Esophagus squamous epithelium (tissue), 5 donors: ENCODE measurements at regions not wholly inside any gene's neighbourhood (a gene's known extent, or its start where the extent isn't known, plus 50 kb on each side); places are given as distances from the start of the nearest gene placed in this dataset.

Source experiments
- DNase-seq: peaks from one replicate; lab custom pipeline; 2025; lab: John Stamatoyannopoulos, UW
- H3K27ac ChIP-seq, 4 donors: fragments of 200-600 bp; sonication (generic); one replicate each; pipeline ENCODE4 v1.5.1; 2016 to 2019; ENCODE audit warnings: mild to moderate bottlenecking in 1 of 4
- H3K27me3 ChIP-seq, 4 donors: fragments of 200-600 bp; sonication (generic); 1 replicate in 3 of 4; 2 replicates in 1 of 4; pipeline versions ENCODE4 v1.5.1 to v1.6.0; 2017 to 2021; ENCODE audit warnings: antibody characterized with exemption in 1 of 4
- H3K36me3 ChIP-seq, 3 donors: fragments of 200-600 bp; sonication (generic); one replicate each; pipeline ENCODE4 v1.5.1; 2016 to 2019
- H3K4me1 ChIP-seq, 3 donors: fragments of 200-600 bp; sonication (generic); one replicate each; pipeline ENCODE4 v1.5.1; 2017 to 2019
- H3K4me3 ChIP-seq, 4 donors: fragments of 200-600 bp; sonication (generic); 1 replicate in 3 of 4; 2 replicates in 1 of 4; pipeline ENCODE4 v1.5.1; 2016 to 2019; ENCODE audit warnings: mild to moderate bottlenecking in 2 of 4, moderate library complexity in 1 of 4
- H3K9me3 ChIP-seq, 3 donors: fragments of 200-600 bp; sonication (generic); one replicate each; pipeline ENCODE4 v1.5.1; 2016 to 2019
- CTCF ChIP-seq, 6 experiments: fragments of 450-650 bp in 4 of 6; fragments of 200-600 bp in 2 of 6; sonication (generic) in 2 of 6; IDR thresholded peaks; one replicate each; pipeline ENCODE4 v1.5.1; 2016 to 2019; ENCODE audit warnings: antibody characterized with exemption in 6 of 6, mild to moderate bottlenecking in 4 of 6, moderate library complexity in 4 of 6
- POLR2A ChIP-seq, 4 donors: fragments of 450-650 bp; IDR thresholded peaks; one replicate each; pipeline ENCODE4 v1.6.1; 2017; ENCODE audit warnings: antibody characterized with exemption in 4 of 4, mild to moderate bottlenecking in 4 of 4, moderate library complexity in 3 of 4
- WGBS, 2 donors: methylation state at CpG; one replicate each; pipeline ENCODE4 v1.1.5; 2018; 5-methylcytosine and 5-hydroxymethylcytosine counted together
- intact Hi-C: fragments of 100-400 bp; cut with DNase I; formaldehyde crosslinking; loops from one replicate; pipeline ENCODE4 v1.15.0; 2022
- donor health status: DM: yes; HTN: yes; CAD: no.

GRCh38 chr12:84341467-84342193 is 571.0 kb downstream of the SLC6A15 start:
- DNase-seq, result no peak
- Histone ChIP-seq H3K27me3 (no peaks in the 10 kb centered on the region), H3K36me3 (no peaks in the 10 kb centered on the region), H3K27ac (no peak overlapping the region), H3K4me1 (no peaks in the 10 kb centered on the region), H3K9me3 (no peaks in the 10 kb centered on the region), H3K4me3 (no peak overlapping the region)
- intact Hi-C loops, result no loop called here
- WGBS, 2 donors, result 71 to 75% methylated on average over 1 of the region's 1 CpG
- no peak for TF ChIP-seq CTCF (IDR thresholded peaks at IDR 0.05)

GRCh38 chr12:84336231-84336630 is 576.4 kb downstream of the SLC6A15 start:
- Histone ChIP-seq H3K9me3 (no peaks in the 10 kb centered on the region), H3K27ac (no peak overlapping the region), H3K4me1 (no peaks in the 10 kb centered on the region), H3K36me3 (no peaks in the 10 kb centered on the region), H3K4me3 (no peak overlapping the region), H3K27me3 (no peaks in the 10 kb centered on the region)
- 60 to 67% methylated on average over 1 of the region's 1 CpG for WGBS, 2 donors
- intact Hi-C loops, result no loop called here
- DNase-seq, result no peak
- TF ChIP-seq POLR2A (IDR thresholded peaks at IDR 0.05) (no peak), CTCF (IDR thresholded peaks at IDR 0.05) (no peak)

- intact Hi-C loops, result no loop called here
- no peak overlapping the region for H3K4me3 ChIP-seq
- H3K9me3 ChIP-seq, result no peaks in the 10 kb centered on the region
- TF ChIP-seq CTCF (IDR thresholded peaks at IDR 0.05) (no peak), POLR2A (IDR thresholded peaks at IDR 0.05) (no peak)
- no peaks in the 10 kb centered on the region for H3K36me3 ChIP-seq
- no peak for DNase-seq
- WGBS, 2 donors, result 74 to 78% methylated on average over 2 of the region's 2 CpGs
- no peak overlapping the region for H3K27ac ChIP-seq
- H3K4me1 ChIP-seq, result no peaks in the 10 kb centered on the region
- no peaks in the 10 kb centered on the region for H3K27me3 ChIP-seq
These were observed 582.7 kb downstream of the SLC6A15 start for GRCh38 chr12:84329938-84330337.

- H3K36me3 ChIP-seq, result no peaks in the 10 kb centered on the region
- DNase-seq, result no peak
- intact Hi-C loops, result no loop called here
- TF ChIP-seq POLR2A (IDR thresholded peaks at IDR 0.05) (no peak), CTCF (IDR thresholded peaks at IDR 0.05) (no peak)
- no peak overlapping the region for H3K27ac ChIP-seq
- H3K4me1 ChIP-seq, result no peaks in the 10 kb centered on the region
- no peaks in the 10 kb centered on the region for H3K9me3 ChIP-seq
- H3K27me3 ChIP-seq, result no peaks in the 10 kb centered on the region
- WGBS, 2 donors, result 13 to 28% methylated on average over 1 of the region's 1 CpG
- no peak overlapping the region for H3K4me3 ChIP-seq
These were observed 596.7 kb downstream of the SLC6A15 start for GRCh38 chr12:84315926-84316325.

GRCh38 chr12:84313323-84313675 is 599.3 kb downstream of the SLC6A15 start:
- no peak for DNase-seq
- TF ChIP-seq CTCF (IDR thresholded peaks at IDR 0.05), result no peak
- intact Hi-C loops, result no loop called here

More at GRCh38 chr12:84313323-84313675, 599.3 kb downstream of the SLC6A15 start:
- no peaks in the 10 kb centered on the region for H3K36me3 ChIP-seq
- no peaks in the 10 kb centered on the region for H3K4me1 ChIP-seq
- H3K9me3 ChIP-seq, result no peaks in the 10 kb centered on the region
- H3K4me3 ChIP-seq, result no peak overlapping the region
- H3K27me3 ChIP-seq, result no peaks in the 10 kb centered on the region
- no peak overlapping the region for H3K27ac ChIP-seq
